CD4-positive, alpha-beta T cell (primary cell): ENCODE measurements at regions not wholly inside any gene's neighbourhood (a gene's known extent, or its start where the extent isn't known, plus 50 kb on each side); places are given as distances from the start of the nearest gene placed in this dataset.

Experiments used
- ATAC-seq: fragments of 200-7000 bp; cut with Tn5 transposase; one replicate; pipeline ENCODE4 v1.10.0; 2022; ENCODE audit warnings: mild to moderate bottlenecking; ENCODE audit not compliant: poor library complexity
- CTCF ChIA-PET: fragments of 350-600 bp; sonication (Branson Sonifier 250); formaldehyde crosslinking; loops from one replicate; lab custom pipeline; 2021; ENCODE audit warnings: antibody characterized with exemption, inconsistent platforms; lab: Charles Lee
- POLR2A ChIA-PET: fragments of 350-600 bp; sonication (Branson Sonifier 250); formaldehyde crosslinking; loops from one replicate; lab custom pipeline; 2021; ENCODE audit warnings: antibody characterized with exemption, inconsistent platforms; lab: Charles Lee
- DNase-seq, 14 experiments: peaks; one replicate each; pipeline ENCODE4 v3.0.0-alpha.2; 2013 to 2020; ENCODE audit warnings: mixed read lengths in 2 of 14
- H3K27ac ChIP-seq, 2 donors: one replicate each; pipeline versions ENCODE4 v1.5.1 to v1.7.0; 2013; ENCODE audit warnings: low read length in 2 of 2, low read depth in 1 of 2, mild to moderate bottlenecking in 1 of 2
- H3K27me3 ChIP-seq, 2 experiments: 1 replicate in 1 of 2; 2 replicates in 1 of 2; pipeline versions ENCODE4 v1.6.1 to v1.7.0; 2013; ENCODE audit warnings: low read length in 2 of 2, control low read depth in 1 of 2, mild to moderate bottlenecking in 1 of 2, moderate library complexity in 1 of 2; ENCODE audit not compliant: insufficient read depth in 2 of 2, control insufficient read depth in 1 of 2
- H3K36me3 ChIP-seq: one replicate; pipeline ENCODE4 v1.6.1; 2013; ENCODE audit warnings: low read length, control low read depth; ENCODE audit not compliant: insufficient read depth
- H3K4me1 ChIP-seq: one replicate; pipeline ENCODE4 v1.6.1; 2013; ENCODE audit warnings: low read length, control low read depth; ENCODE audit not compliant: insufficient read depth
- H3K4me3 ChIP-seq: one replicate; pipeline ENCODE4 v1.5.1; 2013; ENCODE audit warnings: mild to moderate bottlenecking, low read length, moderate library complexity
- H3K9me3 ChIP-seq, 2 experiments: 1 replicate in 1 of 2; 2 replicates in 1 of 2; pipeline versions ENCODE4 v1.6.1 to v1.7.0; 2013; ENCODE audit warnings: low read length in 2 of 2, mild to moderate bottlenecking in 2 of 2, control low read depth in 1 of 2, moderate library complexity in 1 of 2; ENCODE audit not compliant: control insufficient read depth in 1 of 2, insufficient read depth in 1 of 2
- H3K27ac Mint-ChIP-seq: one replicate; pipeline ENCODE4 v1.8.0; 2020; ENCODE audit warnings: mixed read lengths
- H3K27me3 Mint-ChIP-seq: one replicate; pipeline ENCODE4 v1.8.0; 2021; ENCODE audit warnings: mixed read lengths
- H3K36me3 Mint-ChIP-seq: one replicate; pipeline ENCODE4 v1.8.0; 2021; ENCODE audit warnings: low read depth, mixed read lengths
- H3K4me1 Mint-ChIP-seq: one replicate; pipeline ENCODE4 v1.8.0; 2021; ENCODE audit warnings: low read depth, mixed read lengths
- H3K4me3 Mint-ChIP-seq: one replicate; pipeline ENCODE4 v1.8.0; 2020; ENCODE audit warnings: mild to moderate bottlenecking, mixed read lengths
- H3K9me3 Mint-ChIP-seq: one replicate; pipeline ENCODE4 v1.8.0; 2020; ENCODE audit warnings: mixed read lengths
- intact Hi-C, 2 experiments: fragments of 100-400 bp; cut with DNase I in 1 of 2; cut with micrococcal nuclease in 1 of 2; formaldehyde crosslinking; loops; one replicate each; pipeline versions ENCODE4 v1.15.1 to v1.9.0; 2023 to 2025; cut with DNase I, micrococcal nuclease
- TF ChIP-seq, protein P1 (sequence below): fragments of 200-600 bp; IDR thresholded peaks from one replicate; pipeline ENCODE4 v1.8.0; 2022; ENCODE audit warnings: antibody characterized with exemption, mild to moderate bottlenecking

DNA sequence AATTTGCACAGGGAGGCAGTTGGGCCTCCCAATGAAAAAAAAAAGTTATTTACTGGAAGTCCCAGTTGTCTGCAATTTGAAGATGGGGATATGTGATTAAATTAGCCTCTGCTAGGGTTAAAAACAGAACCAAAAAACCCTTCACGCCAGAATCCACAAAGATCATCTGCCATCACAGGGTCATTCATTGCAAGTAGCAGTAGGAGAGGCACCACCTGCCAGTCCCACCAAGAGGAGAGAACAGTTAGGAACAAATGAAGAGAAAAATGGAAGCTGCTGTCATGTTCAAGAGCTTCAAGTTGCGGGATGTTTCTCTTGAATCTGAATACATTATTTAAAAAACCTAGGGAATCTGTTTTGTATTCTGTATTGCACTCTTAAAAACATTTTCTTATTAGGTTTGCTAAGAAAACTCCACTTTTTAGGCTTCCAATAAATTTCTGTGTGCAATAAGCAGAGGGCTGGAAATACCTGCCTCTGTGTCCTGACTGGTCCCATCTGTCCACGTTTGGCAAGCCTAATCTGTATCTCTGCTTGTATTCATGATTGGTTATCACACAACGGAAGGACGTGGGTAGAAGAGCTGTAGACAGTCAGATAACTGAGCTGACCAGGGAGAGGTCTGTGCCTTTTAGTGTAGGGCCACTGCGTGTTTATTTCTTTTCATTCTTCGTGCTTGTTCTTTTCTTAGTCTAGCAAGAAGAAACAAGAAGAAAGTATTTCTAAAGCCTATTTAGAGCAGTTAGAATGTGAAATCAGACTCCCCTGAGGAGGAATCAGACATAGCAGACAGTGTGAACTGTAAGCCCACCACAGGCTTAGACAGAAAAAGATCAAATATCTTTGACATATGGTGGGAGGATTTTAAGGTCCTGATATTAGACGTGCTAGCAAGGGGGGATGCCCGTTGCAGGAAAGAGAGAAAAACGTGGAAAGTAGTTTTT is 630.6 kb upstream of the SEMA6A start:
- CTCF ChIA-PET, result no interaction called here
- Histone ChIP-seq H3K27me3 (no peaks in the 10 kb centered on the region), H3K4me1 (no peaks in the 10 kb centered on the region), H3K9me3 (peaks cover 0 to 11% of the 10 kb centered on the region in 2 experiments), H3K27ac (no peak overlapping the region), H3K36me3 (no peaks in the 10 kb centered on the region), H3K4me3 (no peak overlapping the region)
- H3K4me1 Mint-ChIP-seq, result no peaks in the 10 kb centered on the region
- DNase-seq (no peak), ATAC-seq (no peak)
- intact Hi-C loops, result no loop called here
- POLR2A ChIA-PET, result interaction anchor here (0.6 kb wide), 1 partner anchor 1613 kb away, joined by 4 read pairs; no protein-coding TSS in a partner anchor
- no peak overlapping the region for H3K4me3 Mint-ChIP-seq
- TF ChIP-seq, protein P1, sequence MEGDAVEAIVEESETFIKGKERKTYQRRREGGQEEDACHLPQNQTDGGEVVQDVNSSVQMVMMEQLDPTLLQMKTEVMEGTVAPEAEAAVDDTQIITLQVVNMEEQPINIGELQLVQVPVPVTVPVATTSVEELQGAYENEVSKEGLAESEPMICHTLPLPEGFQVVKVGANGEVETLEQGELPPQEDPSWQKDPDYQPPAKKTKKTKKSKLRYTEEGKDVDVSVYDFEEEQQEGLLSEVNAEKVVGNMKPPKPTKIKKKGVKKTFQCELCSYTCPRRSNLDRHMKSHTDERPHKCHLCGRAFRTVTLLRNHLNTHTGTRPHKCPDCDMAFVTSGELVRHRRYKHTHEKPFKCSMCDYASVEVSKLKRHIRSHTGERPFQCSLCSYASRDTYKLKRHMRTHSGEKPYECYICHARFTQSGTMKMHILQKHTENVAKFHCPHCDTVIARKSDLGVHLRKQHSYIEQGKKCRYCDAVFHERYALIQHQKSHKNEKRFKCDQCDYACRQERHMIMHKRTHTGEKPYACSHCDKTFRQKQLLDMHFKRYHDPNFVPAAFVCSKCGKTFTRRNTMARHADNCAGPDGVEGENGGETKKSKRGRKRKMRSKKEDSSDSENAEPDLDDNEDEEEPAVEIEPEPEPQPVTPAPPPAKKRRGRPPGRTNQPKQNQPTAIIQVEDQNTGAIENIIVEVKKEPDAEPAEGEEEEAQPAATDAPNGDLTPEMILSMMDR, result no peak
- H3K36me3 Mint-ChIP-seq, result no peaks in the 10 kb centered on the region
- H3K27ac Mint-ChIP-seq, result no peak overlapping the region
- no peaks in the 10 kb centered on the region for H3K27me3 Mint-ChIP-seq
- H3K9me3 Mint-ChIP-seq, result peaks cover 1% of the 10 kb centered on the region

DNA sequence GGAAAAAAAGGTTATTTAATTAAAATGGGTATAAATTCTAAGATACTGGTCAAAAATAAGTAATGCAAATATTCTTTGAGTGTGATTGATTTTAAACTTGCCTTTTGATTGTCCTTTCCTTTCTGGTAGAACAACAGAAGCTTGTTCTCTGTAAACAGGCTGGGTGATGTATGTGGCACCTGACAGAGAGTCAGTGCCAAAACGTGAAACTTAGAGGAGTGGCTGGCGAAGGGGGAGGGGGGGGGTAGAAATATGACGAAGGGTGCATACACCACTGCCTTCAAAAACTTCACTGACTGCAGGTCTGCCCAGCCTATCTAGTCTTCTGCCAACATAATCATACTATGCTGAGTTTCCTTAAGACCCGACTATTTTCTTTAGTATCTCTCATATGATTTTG is 629.8 kb upstream of the SEMA6A start:
- no peaks in the 10 kb centered on the region for H3K36me3 Mint-ChIP-seq
- H3K27me3 ChIP-seq, result no peaks in the 10 kb centered on the region
- no peaks in the 10 kb centered on the region for H3K4me1 ChIP-seq
- TF ChIP-seq, protein P1, result no peak
- H3K27ac Mint-ChIP-seq, result no peak overlapping the region
- ATAC-seq (no peak), DNase-seq (no peak)
- H3K27me3 Mint-ChIP-seq, result no peaks in the 10 kb centered on the region
- intact Hi-C loops, result no loop called here
- POLR2A ChIA-PET, result no interaction called here
- CTCF ChIA-PET, result no interaction called here
- H3K4me1 Mint-ChIP-seq, result no peaks in the 10 kb centered on the region
- H3K4me3 Mint-ChIP-seq, result no peak overlapping the region
- no peak overlapping the region for H3K27ac ChIP-seq
- H3K36me3 ChIP-seq, result no peaks in the 10 kb centered on the region
- H3K4me3 ChIP-seq, result no peak overlapping the region
- H3K9me3 ChIP-seq, result peaks cover 0 to 11% of the 10 kb centered on the region in 2 experiments
- no peaks in the 10 kb centered on the region for H3K9me3 Mint-ChIP-seq

DNA sequence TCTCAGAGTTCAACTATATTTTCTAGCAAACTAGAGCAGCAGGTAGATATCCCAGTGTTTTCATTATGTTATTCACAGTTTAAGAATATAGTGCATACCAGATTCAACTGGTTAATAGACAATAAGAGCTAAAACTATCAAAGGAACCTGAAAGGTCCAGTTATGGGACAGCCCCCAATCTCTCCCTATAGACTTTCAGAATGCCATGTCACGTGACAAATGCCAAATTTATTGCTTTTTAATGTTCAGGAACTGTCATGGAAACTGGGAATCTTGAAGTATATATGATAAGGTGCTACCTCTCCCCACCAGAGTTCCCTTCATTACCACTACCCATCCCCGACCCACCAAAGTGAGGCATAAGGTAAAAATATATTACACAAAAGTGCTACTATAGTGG is 629.0 kb upstream of the SEMA6A start:
- Histone ChIP-seq H3K4me1 (no peaks in the 10 kb centered on the region), H3K27me3 (no peaks in the 10 kb centered on the region), H3K4me3 (no peak overlapping the region), H3K9me3 (peaks cover 0 to 11% of the 10 kb centered on the region in 2 experiments), H3K36me3 (no peaks in the 10 kb centered on the region), H3K27ac (no peak overlapping the region)
- ChIA-PET POLR2A (no interaction called here), CTCF (no interaction called here)
- Mint-ChIP-seq H3K9me3 (no peaks in the 10 kb centered on the region), H3K27ac (no peak overlapping the region), H3K4me1 (no peaks in the 10 kb centered on the region), H3K36me3 (no peaks in the 10 kb centered on the region), H3K4me3 (no peak overlapping the region), H3K27me3 (no peaks in the 10 kb centered on the region)
- TF ChIP-seq, protein P1, result no peak
- intact Hi-C loops, result no loop called here
- DNase-seq (no peak), ATAC-seq (no peak)
